ENCODE measurements at regions not wholly inside any gene's neighbourhood (a gene's known extent, or its start where the extent isn't known, plus 50 kb on each side); places are given as distances from the start of the nearest gene placed in this dataset.

DNA sequence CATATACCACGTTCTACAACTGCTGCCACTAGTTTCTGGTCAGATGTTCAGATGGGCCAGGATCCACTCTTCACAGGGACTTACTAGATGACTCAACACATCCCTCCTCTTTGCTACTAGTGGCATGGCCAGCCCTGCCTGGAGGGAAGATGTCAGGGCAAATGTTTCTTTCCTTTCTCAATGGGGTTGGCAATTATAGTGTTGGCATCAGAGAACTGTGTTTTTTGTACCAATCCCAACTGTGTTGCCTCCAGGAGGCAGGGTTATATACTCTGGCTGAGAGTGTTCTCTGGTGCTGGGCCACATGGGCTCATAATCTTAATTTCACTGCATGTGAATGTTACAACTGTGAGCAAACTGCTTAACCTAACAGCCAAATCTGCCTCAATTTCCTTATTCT lies 69.9 kb upstream of the AVPR1A start:
- no peak overlapping the region for H2BK20ac ChIP-seq (ENCODE audit: low read depth, low read length, poor library complexity, severe bottlenecking)
- no peak overlapping the region for H3K56ac ChIP-seq (ENCODE audit: insufficient read length, low read depth, low read length)
- H3K79me1 ChIP-seq (ENCODE audit: insufficient read depth, low read depth, low read length, poor library complexity, severe bottlenecking) = no peaks in the 10 kb centered on the region
- H3K4me2 ChIP-seq (ENCODE audit: insufficient read depth, insufficient read length, low read length) = no peak overlapping the region
- no CpG with 5 or more reads among the region's 1 CpG for WGBS (ENCODE audit: extremely low coverage, insufficient read length, low lambda C conversion rate)
- H3K4me1 ChIP-seq (ENCODE audit: insufficient read depth, low read length) = no peaks in the 10 kb centered on the region; the same call in 1 of the 2 replicates
- Mint-ChIP-seq H3K4me1 (peaks cover 6 to 7% of the 10 kb centered on the region in 2 experiments), H3K4me3 (no peak overlapping the region), H3K27me3 (ENCODE audit: low read depth) (no peaks in the 10 kb centered on the region), H3K9me3 (no peaks in the 10 kb centered on the region), H3K27ac (peak overlapping the region in 1 of 3 experiments; percentile 16; a peak in 1 of 7 replicates), H3K36me3 (ENCODE audit: insufficient read depth in 1 of 3, low read depth in 3 of 3) (no peaks in the 10 kb centered on the region)
- H3K23ac ChIP-seq (ENCODE audit: insufficient read length, low read depth, low read length) = no peak overlapping the region
- H2BK12ac ChIP-seq (ENCODE audit: insufficient read length, low read depth, low read length) = no peak overlapping the region
- no peaks in the 10 kb centered on the region for H3K9me3 ChIP-seq (ENCODE audit: control insufficient read depth, low read depth, low read length)
- H4K20me1 ChIP-seq (ENCODE audit: control insufficient read depth, insufficient read depth, insufficient read length) = no peaks in the 10 kb centered on the region
- H3K14ac ChIP-seq (ENCODE audit: insufficient read depth, low read length) = no peak overlapping the region
- no peak overlapping the region for H2BK120ac ChIP-seq (ENCODE audit: low read depth, low read length, poor library complexity, severe bottlenecking)
- no peaks in the 10 kb centered on the region for H3K79me2 ChIP-seq (ENCODE audit: insufficient read depth, low read length)
- H3K23me2 ChIP-seq (ENCODE audit: insufficient read length, low read depth, low read length, poor library complexity, severe bottlenecking) = no peaks in the 10 kb centered on the region
- no peak overlapping the region for H3K4ac ChIP-seq (ENCODE audit: low read depth, low read length)
- no peak overlapping the region for H4K8ac ChIP-seq (replicated peaks; ENCODE audit: insufficient read length, low read depth, low read length)
- no peak overlapping the region for H2AFZ ChIP-seq (ENCODE audit: low read length)
- H4K91ac ChIP-seq (ENCODE audit: insufficient read length, low read depth, low read length) = no peak overlapping the region
- H3K27ac ChIP-seq (ENCODE audit: insufficient read length, low read depth, low read length) = no peak overlapping the region
- H2BK5ac ChIP-seq (ENCODE audit: insufficient read length, low read length) = no peak overlapping the region
- no peak overlapping the region for H4K5ac ChIP-seq (ENCODE audit: insufficient read length, low read depth, low read length)
- no peaks in the 10 kb centered on the region for H3K27me3 ChIP-seq (ENCODE audit: insufficient read depth, low read length)
- TF ChIP-seq, protein P1, sequence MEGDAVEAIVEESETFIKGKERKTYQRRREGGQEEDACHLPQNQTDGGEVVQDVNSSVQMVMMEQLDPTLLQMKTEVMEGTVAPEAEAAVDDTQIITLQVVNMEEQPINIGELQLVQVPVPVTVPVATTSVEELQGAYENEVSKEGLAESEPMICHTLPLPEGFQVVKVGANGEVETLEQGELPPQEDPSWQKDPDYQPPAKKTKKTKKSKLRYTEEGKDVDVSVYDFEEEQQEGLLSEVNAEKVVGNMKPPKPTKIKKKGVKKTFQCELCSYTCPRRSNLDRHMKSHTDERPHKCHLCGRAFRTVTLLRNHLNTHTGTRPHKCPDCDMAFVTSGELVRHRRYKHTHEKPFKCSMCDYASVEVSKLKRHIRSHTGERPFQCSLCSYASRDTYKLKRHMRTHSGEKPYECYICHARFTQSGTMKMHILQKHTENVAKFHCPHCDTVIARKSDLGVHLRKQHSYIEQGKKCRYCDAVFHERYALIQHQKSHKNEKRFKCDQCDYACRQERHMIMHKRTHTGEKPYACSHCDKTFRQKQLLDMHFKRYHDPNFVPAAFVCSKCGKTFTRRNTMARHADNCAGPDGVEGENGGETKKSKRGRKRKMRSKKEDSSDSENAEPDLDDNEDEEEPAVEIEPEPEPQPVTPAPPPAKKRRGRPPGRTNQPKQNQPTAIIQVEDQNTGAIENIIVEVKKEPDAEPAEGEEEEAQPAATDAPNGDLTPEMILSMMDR (conservative IDR thresholded peaks at IDR 0.05) = no peak
- no peak overlapping the region for H3T11ph ChIP-seq (ENCODE audit: low read length)
- no peak for DNase-seq
- H2AK5ac ChIP-seq (ENCODE audit: insufficient read length, low read length) = no peak overlapping the region
- no peak overlapping the region for H3K9ac ChIP-seq (ENCODE audit: extremely low read depth, insufficient read length, low read length)
- H3K18ac ChIP-seq (ENCODE audit: insufficient read length, low read depth, low read length) = no peak overlapping the region
- no peak overlapping the region for H2BK15ac ChIP-seq (ENCODE audit: low read depth, low read length)
